Hepatocyte (in vitro differentiated cells): ENCODE measurements at regions not wholly inside any gene's neighbourhood (a gene's known extent, or its start where the extent isn't known, plus 50 kb on each side); places are given as distances from the start of the nearest gene placed in this dataset.

Experiments used
- EZH2 ChIP-seq: fragments of 200-600 bp; sonication (generic); IDR thresholded peaks from 2 replicates; pipeline ENCODE4 v1.6.1; 2016; ENCODE audit warnings: antibody characterized with exemption, mild to moderate bottlenecking, borderline replicate concordance
- EZH2phosphoT487 ChIP-seq: fragments of 200-600 bp; sonication (generic); IDR thresholded peaks from one replicate; pipeline ENCODE4 v1.6.1; 2018; ENCODE audit warnings: antibody characterized with exemption, mild to moderate bottlenecking, low read depth, moderate library complexity; ENCODE audit not compliant: unreplicated experiment, severe bottlenecking
- TF ChIP-seq, protein P1 (sequence below): fragments of 200-600 bp; sonication (generic); IDR thresholded peaks from 2 replicates; pipeline ENCODE4 v1.5.1; 2016; ENCODE audit warnings: antibody characterized with exemption, mild to moderate bottlenecking; ENCODE audit not compliant: poor library complexity

DNA sequence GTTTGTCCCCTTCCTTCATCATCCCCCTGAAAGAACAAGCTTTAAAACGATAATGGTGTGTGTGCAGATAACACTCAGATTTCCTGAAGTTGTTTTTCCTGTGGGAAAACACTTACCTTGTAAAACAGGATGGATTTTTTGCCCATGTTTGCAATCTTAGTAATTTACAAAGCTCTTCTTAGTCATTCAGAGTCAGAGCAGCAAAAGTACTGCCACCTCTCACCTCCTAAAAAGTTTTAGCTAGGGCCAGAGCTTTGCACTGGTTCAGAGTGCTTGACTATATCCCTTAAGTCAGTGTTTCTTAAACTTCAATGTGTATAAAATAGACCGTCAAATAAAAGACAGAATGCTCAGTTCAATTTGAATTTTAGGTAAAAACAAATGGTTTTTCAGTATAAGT, 62.3 kb downstream of the NKX6-1 start:
- TF ChIP-seq, protein P1, sequence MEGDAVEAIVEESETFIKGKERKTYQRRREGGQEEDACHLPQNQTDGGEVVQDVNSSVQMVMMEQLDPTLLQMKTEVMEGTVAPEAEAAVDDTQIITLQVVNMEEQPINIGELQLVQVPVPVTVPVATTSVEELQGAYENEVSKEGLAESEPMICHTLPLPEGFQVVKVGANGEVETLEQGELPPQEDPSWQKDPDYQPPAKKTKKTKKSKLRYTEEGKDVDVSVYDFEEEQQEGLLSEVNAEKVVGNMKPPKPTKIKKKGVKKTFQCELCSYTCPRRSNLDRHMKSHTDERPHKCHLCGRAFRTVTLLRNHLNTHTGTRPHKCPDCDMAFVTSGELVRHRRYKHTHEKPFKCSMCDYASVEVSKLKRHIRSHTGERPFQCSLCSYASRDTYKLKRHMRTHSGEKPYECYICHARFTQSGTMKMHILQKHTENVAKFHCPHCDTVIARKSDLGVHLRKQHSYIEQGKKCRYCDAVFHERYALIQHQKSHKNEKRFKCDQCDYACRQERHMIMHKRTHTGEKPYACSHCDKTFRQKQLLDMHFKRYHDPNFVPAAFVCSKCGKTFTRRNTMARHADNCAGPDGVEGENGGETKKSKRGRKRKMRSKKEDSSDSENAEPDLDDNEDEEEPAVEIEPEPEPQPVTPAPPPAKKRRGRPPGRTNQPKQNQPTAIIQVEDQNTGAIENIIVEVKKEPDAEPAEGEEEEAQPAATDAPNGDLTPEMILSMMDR, result no peak
- TF ChIP-seq EZH2phosphoT487 (no peak), EZH2 (no peak)
